Activated CD8-positive, alpha-beta memory T cell treated with anti-CD3 and anti-CD28 coated beads for 1 hour (primary cell): ENCODE measurements at regions not wholly inside any gene's neighbourhood (a gene's known extent, or its start where the extent isn't known, plus 50 kb on each side); places are given as distances from the start of the nearest gene placed in this dataset.
"Not testable (repeated sequence)": the region's sequence is repeated elsewhere in the genome, so short reads cannot be mapped to it uniquely, and the experiment has no call there.

Experiments used
- DNase-seq, 2 donors: peaks; one replicate each; pipeline ENCODE4 v3.0.0-alpha.2; 2020; ENCODE audit warnings: low read depth in 1 of 2; ENCODE audit errors: extremely low read depth in 1 of 2

DNA sequence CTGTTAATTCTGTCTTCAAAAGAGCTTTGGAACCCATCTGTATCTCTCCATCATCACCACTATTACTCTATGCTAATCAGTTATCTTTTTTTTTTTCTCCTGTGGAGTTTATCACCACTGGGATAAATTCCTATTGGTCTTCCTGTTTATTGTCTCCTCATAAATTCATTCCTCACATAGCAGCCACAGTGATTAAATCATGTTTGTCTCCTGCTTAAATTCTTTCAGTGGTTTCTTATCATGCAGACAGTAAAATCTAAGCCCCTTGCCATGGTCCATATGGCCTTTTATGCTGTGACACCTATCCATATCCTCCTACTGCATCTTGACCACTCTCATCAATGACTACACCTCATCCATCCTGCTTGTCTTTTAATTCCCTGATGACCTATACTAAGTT lies 239.8 kb upstream of the ZEB2 start:
- no peak for DNase-seq

DNA sequence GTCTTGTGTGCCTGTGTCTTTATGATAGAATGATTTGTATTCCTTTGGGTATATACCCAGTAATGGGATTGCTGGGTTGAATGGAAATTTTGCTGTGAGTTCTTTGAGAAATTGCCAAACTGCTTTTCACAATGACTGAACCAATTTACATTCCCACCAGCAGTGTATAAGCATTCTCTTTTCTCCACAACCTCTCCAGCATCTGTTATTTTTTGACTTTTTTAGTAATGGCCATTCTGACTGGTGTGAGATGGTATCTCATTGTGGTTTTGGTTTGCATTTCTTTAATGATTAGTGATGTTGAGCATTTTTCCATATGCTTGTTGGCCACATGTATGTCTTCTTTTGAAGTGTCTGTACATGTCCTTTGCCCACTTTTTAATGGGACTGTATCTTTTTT lies 238.3 kb upstream of the ZEB2 start:
- not testable (repeated sequence) for DNase-seq

DNA sequence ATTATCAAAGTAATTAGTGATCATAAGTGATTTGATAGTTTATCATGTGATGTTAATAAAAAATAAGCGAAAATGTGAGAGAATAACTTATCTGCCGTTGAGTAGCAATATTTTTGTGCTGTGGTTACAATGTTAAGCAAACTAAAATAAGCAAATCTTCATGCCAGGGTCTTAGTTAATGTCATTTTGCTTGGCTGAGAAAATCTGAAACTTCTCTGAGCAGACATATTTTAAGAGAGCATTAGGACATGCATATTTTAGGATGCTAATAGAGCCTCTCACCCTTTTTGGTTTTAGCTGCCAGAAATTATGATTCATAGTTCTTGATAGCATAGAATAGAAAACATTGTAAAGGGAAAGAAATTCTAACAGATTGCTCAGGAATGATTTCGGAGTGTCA lies 233.5 kb upstream of the ZEB2 start:
- DNase-seq: no peak

DNA sequence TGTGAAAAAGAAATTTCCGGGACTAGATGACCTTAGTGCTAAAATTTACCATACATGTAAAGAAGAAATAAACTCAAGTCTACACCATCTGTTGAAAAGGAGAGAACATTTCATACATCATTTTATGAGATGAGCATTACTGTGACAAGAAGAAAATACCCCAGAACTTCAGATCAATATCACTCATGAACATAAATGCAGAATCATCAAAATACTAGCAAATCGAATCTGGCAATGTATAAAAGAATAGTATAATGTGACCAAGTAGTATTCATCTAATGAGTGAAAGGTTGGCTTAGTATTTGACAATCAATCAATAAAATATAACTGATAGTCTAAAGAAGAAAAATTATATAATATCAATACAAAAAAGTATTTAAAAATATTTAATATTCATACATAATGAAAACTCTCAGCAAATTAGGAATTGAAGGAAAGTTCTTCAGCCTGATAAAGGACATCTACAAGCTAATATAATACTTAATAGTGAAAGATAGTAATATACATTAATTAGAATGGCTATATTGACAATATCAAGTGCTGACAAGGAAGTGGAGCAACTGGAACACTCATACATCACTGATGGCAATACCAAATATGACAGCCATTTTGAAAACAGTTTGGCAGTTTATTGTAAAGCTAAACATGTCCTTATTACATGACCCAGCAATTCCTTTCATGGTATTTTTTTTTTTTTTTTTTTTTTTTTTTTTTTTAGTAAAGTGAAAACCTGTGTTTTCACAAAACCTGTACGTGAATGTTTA lies 231.4 kb upstream of the ZEB2 start:
- DNase-seq: no peak

DNA sequence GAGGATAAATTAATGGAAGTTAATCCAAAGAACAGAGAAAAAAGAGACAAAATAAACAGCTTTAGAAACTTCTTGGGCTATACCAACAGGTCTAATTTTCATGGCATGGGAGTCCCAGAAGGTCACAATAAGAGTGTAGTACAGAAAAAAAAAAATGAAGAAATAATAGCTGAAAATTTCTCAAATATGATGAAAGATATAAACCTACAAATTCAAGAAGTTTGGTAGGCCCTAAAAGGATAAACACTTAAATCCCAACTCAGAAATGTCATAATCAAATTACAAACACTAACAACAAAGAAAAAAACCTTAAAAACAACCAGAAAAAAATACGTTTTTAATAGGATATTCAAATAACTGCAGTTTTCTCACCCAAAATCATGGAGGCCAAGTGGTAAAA lies 229.3 kb upstream of the ZEB2 start:
- no peak for DNase-seq

DNA sequence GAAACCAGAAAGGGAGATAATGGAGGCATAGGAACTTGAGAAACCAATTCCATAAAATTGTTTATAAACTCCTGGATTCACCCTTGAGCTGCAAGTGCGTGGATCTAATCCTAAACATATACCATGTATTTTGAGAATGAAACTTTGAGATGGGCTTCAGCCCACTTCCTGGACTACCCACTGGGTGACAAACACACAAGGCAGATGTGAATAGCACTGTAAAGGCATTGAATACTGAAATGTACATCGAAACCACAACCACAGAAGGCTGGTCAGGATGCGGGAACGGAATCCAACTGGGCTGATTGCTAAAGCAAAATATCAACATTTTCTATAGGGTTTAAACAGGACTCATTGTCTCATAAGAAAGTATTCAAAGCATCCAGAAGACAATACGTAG lies 228.5 kb upstream of the ZEB2 start:
- DNase-seq: no peak

DNA sequence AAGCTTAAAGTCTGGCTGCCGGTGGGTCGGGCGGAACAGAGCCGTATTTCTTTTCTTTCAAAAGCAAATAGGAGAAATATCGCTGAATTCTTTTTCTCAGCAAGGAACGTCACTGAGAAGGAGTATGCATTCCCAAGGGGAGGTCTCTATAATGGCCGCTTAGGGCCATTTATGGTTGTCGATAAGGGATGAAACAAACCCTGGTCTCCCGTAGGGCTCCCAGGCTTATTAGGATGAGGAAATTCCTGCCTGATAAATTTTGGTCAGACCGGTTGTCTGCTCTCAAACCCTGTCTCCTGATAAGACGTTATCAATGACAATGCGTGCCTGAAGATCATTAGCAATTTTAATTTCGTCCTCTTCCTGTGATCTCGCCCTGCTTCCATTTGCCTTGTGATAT lies 227.7 kb upstream of the ZEB2 start:
- no peak for DNase-seq

DNA sequence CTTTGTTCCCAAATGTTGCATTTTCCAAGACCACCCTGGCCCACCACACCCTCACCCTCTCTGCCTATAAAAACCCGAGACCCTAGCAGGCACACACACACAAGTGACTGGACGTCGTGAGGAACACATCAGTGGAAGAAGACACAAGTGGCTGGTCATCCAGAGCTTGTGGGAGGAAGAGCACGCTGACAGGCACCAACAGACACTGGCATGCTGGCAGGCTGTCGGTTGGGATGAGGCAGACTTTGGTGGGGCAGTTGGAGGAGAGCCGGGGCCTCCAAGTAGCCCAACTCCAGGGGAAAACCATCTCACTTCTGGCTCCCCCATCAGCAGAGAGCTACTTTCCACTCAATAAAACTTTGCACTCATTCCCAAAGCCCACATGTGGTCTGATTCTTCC lies 225.5 kb upstream of the ZEB2 start:
- no peak for DNase-seq

DNA sequence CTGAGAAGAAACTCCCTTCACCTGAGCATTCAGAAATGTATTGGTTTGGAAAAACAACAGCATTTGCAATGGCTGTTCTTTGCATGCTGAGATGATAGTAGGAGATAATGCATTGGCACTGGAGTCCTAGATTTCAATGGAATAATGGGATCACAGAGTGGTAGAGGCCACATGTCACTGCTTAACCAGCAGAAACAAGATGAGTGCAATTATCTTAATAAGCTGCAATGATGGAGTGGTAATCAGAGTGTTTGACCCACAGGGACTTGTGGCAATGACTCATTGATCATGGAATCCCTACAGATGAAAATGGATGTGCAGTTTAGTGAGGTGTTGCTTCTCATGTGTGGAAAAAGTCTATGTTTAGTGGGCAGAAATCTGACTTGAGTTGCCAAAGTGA lies 218.8 kb upstream of the ZEB2 start:
- no peak for DNase-seq

DNA sequence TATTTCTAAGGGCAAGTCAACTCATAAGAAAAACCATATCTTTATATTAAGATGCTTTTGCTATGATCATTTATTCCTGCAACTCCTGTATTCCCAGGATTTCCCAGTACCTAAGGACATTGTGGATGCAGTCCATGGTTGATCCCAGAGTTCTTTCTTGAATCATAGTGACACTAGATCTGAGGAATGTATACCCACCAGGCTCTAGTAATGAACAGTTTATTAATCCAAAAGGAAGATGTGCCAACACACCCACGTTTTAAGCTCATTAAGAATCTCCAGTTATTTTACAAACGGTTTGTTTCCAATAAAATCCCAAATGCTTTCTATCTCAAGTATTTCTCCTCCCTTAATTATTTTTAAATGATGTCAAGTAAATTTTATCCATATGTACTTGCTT lies 210.8 kb upstream of the ZEB2 start:
- no peak for DNase-seq

DNA sequence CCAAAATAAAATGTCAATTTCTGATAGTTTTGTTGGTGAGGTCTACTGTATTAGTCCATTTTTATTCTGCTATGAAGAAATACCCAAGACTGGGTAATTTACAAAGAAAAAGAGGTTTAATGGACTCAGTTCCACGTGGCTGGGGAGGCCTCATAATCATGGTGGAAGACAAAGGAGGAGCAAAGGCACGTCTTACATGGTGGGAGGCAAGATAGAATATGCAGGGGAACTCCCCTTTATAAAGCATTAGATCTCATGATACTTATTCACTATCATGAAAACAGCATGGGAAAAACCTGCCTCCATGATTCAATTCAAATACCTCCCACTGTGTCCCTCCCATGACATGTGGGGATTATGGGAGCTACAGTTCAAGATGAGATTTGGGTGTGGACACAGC lies 204.5 kb upstream of the ZEB2 start:
- not testable (repeated sequence) for DNase-seq

DNA sequence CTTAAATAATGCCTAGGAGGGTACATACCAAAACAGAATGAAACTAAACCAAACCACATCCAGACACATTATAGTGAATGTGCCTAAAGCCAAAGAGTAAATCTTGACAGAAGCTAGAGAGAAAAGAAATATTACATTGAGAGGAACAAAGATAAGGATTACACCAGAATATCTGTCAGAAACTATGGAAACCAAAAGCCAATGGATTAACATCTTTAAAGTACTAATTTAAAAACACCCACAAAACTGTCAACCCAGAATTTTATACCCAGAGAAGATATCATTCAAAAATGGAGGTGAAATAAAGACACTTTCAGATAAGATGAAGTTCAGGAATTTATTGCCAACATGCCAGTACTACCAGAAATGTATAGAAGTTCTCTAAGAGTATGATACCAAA lies 198.5 kb upstream of the ZEB2 start:
- DNase-seq: no peak

DNA sequence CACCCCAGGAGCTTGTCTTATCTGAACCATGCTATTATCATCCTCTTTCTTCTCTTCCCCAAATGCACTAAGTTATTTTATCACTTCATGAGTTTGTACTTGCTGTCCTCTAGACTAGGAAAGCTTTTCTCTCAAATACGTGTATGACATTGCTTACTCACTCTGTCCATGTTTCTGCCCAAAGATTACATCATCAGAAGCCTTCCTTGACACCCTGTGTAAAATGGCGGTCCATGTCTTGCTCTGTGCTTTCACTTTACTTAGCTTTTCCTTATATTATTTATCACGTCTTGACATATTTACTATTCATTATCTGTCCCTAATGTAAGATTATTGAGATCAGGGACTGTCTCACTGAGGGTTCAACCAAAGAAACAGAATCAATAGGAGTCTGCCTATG lies 196.1 kb upstream of the ZEB2 start:
- DNase-seq: no peak

DNA sequence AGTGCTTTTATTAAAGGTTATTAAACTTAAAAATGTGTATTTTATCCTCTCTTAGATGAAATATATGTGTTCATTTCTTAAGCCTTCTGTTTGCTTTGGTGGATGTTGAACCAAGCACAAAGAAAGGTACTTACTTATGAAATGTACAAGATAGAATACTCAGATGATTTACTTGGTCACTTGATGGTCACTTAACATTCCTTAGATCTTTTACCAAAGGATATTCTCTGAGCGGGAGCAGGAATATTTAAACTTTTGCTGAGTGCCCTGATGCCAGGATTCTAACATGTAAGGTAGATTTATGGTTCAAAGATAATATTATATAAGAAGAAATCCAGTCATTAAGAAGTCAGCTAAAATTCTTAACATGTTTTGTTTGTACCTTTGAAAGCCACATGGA lies 193.5 kb upstream of the ZEB2 start:
- DNase-seq: no peak

DNA sequence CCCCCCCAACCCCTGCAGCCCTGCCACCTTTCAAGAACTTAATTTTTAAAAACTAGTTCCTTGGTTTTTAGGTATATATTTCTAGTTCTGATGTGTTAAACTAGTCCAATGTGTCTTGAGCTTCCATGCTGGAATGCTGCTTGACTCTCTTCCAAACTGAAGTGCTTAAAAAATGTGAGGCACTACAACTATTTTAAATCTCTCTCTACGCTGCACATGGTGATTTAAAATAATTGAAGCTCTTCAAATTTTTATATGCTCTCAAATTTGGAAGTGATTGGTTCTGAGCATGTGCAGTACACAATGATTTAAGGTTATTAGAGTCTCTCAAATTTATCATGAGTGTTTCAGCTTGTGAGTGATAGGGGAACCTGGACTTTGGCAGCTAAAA lies 192.6 kb upstream of the ZEB2 start:
- DNase-seq: no peak

DNA sequence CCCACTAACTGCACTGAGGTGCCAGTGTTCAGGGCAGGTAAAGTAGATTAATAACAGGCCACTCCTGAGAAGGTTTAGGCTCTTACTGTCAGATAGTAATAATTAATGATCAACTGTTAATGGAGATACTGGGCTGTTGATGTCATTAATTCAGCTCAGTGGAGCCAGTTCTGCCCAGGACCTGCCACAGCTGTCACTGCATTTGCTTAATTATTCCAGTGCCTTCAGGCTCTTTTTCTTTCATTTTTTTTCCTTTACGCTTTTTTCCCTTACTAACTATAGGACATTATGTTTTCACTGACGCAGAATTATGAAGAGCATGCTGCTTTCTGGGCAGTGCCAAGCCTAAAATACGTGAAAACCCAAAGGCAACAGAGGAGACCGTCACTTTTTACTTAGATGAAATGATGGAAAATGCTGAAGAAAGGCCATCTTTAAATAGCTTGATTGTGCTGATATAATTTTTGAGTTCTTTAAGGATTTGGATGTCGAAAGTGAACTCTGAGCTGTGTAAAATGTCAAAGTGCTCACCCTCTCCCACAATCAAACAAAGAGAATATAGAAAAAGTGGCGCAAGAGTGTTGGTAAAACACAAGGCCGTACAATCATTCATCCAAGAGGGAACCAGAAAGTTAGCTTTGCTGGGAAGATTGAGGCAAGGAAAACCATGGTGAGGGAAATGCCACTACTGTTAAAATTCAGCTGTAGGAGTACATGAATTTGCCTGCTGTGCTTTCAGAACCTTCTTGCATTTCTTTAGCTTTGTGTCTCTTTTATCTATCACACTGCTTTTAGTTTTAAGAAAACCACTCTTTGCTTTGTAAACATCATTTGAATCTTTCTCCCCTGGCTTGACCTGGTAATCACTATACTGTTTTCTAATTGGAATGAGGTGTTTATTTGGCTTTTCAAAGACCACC lies 192.0 kb upstream of the ZEB2 start:
- DNase-seq: no peak

DNA sequence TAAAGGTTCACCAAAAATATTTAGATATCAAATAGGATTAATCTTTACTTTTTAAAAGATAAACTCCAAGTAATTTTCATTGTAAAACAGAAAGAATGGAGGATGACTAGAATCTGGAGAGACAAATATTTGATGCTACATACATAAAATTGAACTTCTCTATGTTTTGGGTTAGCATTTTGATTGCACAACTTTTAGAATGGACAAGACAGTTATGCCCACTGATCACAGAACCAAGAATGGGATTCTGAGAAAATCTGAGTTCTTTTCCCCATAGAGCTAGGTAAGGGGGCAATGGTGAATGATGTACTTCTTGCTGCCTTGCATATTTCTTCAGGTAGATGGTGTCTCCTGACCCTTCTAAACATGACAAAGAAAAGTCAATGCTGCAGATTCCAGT lies 191.2 kb upstream of the ZEB2 start:
- DNase-seq: no peak

DNA sequence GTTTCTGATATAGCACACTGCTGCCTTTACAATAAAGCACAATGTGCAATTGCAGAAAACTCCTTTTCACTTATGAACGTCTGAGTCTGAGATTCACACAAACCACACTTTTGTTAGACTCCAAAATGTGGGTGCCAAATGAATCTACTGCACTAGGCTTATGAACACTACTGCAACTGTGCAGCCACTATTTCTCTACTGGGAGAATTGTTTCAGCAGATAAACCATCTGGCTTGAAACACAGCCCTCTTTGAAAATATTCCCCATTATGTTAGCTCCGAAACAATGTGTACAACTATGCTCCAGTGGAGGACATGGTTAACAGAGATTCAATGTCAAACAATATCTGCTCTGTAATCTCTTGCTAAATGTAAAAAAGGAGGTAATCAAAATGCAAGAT lies 188.7 kb upstream of the ZEB2 start:
- no peak for DNase-seq

DNA sequence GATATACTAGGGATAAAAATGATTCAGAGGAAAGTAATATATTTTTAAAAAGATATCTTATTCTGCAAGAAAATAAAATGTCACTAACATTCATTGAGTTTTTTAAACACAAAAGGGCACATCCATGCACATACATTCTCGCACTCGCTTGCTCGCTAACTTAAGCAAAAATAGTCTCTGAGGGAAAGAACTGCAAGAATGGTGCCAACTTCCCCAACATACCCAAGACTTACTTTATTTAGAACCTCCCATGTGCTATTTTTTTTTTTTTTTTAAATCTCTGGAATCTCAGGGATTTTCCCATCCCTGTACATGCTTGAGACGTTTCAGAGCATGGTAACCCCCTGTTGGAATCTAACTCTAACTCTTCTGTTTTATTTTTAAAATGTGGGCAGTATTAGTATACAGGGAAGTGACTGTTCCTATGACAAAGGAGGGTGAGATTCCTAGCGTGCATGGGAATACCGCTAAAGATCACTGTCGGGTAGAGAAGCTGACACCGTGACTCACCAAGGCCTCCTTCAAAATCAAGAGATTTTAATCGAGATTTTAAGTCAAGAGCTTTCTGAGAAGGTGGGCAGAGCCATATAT lies 187.9 kb upstream of the ZEB2 start:
- DNase-seq: no peak

DNA sequence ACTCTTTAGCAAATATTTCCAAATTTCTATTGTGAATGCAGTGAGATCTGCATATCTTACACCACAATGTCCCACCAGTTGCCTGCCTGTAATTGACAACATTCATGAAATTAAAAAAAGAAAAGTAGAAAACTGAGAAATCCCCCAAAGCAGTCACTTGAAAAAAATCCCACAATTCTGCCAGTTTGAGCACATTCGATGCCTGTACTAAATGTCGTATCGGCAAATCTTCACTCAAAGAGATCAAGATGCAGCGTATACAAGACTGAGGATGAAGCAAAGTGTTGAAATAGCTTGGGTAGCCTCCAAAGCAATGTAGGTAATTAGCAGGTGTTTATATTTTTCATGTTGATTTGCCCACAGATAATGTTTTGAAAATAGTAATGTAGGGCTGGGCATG lies 186.7 kb upstream of the ZEB2 start:
- no peak for DNase-seq

DNA sequence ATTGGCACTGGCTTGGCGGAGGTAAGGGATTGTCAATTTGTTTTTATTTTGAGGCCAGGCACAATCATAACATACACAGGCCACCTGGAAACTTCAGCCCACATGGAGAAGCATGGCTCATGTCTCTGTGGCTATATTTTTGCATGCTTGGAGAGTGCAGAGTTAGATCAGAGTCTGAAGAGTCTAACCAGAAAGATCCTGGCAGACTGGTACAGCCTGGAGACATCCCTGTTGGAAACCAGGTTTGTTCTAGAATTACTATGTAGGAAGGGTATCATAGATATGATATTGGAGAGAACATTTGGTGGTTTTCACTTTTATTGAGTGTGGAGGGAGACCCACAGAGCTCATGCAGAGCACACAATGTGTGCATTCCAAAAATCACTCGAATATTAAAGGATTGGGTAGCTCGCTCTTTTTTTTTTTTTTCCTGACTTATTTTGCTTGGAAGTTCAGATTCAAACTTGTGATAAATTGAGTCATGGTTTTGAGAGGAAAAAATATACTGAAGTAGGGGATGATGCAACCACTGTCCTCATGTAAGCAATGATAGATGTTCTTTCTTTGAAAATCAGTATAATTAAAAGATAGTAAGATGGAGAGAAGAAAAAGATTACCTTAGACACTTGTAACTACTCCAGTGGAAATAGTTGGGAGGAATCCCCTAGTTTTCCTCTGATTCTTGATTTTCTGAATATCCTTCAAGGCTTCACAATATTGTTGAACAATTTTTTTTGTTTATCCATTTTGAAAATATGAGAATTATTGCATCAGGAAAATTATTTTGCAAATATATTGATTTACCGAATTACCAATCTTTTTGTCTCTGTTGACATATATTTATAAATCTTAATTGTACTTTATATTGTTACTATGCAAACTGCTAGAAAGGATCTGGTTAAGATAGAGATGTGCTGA lies 185.7 kb upstream of the ZEB2 start:
- no peak for DNase-seq
